Activated CD4-positive, alpha-beta T cell treated with anti-CD3 and anti-CD28 coated beads for 48 hours (primary cell): ENCODE measurements at regions not wholly inside any gene's neighbourhood (a gene's known extent, or its start where the extent isn't known, plus 50 kb on each side); places are given as distances from the start of the nearest gene placed in this dataset.

Source experiments
- DNase-seq: peaks from one replicate; pipeline ENCODE4 v3.0.0-alpha.2; 2020

DNA sequence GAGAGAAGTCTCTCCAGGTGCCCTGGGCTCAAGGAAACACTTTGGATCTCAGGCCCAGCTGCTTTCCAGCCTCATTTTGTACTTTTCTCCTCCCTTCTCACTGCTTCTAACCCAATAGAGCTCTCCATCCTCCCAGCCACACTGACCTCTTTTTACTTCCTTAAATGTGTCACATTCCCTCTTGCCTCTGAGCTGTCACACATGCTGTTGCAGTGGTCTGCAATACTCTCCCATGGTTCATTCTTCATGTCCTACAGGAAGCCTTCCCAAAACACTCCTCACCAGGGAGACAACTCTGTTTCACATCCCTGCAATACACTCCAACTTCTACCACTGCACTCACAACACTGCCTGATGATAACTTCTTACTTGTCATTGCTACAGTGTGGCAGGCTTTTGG lies 242.1 kb upstream of the DYNLRB2 start:
- no peak for DNase-seq

DNA sequence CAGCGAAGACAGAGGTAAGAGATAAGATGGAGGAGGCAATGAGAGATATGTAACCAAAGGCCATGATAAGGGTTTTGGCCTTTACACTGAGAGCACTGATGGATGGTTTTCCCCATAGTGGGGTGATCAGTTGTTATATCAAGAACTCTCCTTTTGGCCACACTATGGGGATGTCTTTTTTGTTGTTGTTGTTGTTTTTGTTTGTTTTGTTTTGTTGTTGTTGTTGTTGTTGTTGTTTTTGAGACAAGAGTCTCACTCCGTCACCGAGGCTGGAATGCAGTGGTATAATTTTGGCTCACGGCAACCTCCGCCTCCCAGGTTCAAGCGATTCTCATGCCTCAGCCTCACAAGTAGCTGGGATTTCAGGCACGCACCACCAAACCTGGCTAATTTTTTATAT lies 244.8 kb upstream of the DYNLRB2 start:
- DNase-seq: no peak

DNA sequence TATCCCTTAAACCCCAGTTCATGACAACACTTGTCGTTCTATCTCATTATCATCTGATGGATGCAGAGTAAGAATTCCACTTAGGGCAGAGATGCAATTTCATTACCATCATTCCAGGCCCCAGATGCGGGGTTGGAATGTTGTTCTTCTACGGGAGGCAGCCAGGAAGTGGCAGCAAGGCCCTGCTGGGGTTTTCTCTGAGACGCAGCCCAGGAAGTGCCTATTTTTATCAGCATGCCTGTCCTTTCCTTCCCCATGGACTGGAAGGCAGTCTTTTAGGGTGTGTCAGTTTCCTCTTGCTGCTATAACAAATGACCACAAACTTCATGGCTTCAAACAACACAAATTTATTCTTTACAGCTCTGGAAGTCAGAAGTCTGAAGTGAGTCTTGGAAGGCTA lies 246.6 kb upstream of the DYNLRB2 start:
- no peak for DNase-seq

DNA sequence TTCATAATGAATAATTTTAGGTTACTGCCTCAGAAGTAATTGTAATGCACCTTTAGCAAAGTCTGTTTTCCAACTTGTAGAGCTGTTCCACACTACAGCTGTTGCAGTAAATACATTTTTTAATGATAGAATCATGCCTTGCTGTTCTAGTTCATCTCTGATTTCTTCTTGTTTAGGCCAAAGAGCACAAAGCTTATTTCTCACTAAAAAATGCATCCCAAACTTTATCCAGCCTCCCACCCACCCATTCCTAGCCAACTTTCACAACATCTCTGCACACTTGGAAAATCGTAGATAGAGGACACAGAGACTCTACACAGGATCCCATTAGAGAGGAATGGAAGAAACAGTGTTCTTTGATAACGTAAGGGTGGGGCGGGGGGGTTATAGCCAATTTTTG lies 252.2 kb upstream of the DYNLRB2 start:
- no peak for DNase-seq

GRCh38 chr16:80287674-80288073 lies 253.1 kb upstream of the DYNLRB2 start:
- no peak for DNase-seq

DNA sequence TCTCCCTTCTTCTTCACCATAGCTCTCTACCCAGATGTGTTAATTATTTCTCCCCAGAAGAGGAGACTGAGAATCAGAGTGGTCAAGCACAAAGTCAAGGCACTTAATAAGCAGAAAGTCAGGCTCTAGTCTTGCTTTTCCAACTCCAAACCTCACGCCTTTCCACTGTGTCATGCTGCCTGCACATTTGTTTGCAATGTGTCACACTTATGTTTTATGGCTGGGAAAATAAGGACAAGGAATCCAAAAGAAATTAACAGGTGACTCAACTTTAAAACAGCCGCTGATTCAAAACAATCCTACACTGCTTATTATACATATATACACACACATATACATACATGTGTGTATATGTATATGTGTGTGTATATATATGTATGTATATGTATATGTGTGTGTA lies 255.7 kb upstream of the DYNLRB2 start:
- no peak for DNase-seq

GRCh38 chr16:80283466-80284392 lies 257.1 kb upstream of the DYNLRB2 start:
- no peak for DNase-seq

DNA sequence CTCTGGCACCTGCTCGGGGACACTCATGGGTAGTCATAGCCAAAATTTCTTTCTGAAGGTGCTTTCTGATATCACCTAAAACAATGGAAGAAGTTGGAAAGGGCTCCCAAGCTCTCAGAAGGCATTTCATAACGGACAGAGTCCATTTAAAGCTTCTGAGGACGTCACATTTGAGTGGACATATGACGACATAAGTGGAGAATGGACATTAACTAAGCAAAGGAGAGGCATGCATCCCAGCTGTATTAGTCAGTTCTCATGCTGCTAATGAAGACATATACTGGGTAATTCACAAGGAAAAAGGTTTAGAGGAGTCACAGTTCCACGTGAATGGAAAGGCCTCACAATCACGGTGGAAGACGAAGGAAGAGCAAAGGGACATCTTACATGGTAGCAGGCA lies 260.2 kb upstream of the DYNLRB2 start:
- no peak for DNase-seq

GRCh38 chr16:80279656-80280055 lies 261.1 kb upstream of the DYNLRB2 start:
- no peak for DNase-seq

DNA sequence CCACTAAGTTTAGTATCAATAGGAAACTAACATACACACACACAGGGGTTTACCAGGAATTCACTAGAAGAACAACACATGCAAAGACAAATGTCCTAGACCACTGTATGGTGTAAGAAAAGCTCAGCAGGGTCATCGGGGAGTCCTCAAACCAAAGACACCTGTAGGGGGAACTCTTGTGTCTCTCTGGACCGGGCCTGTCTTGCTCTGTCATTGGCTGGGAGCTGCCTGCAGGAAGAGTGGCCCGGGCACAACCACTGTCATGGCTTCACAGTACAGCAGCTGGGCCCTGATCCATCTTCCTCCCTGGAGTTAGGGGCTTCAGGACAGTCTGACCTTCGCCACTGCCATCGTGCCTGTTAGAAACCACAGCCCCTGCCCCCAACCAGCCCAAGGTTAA lies 263.6 kb upstream of the DYNLRB2 start:
- DNase-seq: no peak

GRCh38 chr16:80274576-80275191 lies 266.1 kb upstream of the DYNLRB2 start:
- no peak for DNase-seq

GRCh38 chr16:80273635-80274538 lies 266.9 kb upstream of the DYNLRB2 start:
- peak; percentile 7 for DNase-seq

GRCh38 chr16:80265624-80266306 lies 275.0 kb upstream of the DYNLRB2 start:
- no peak for DNase-seq

- no peak for DNase-seq
Measured at GRCh38 chr16:80263848-80264694, 276.7 kb upstream of the DYNLRB2 start.

- no peak for DNase-seq
Measured at GRCh38 chr16:80263181-80263823, 277.5 kb upstream of the DYNLRB2 start.

DNA sequence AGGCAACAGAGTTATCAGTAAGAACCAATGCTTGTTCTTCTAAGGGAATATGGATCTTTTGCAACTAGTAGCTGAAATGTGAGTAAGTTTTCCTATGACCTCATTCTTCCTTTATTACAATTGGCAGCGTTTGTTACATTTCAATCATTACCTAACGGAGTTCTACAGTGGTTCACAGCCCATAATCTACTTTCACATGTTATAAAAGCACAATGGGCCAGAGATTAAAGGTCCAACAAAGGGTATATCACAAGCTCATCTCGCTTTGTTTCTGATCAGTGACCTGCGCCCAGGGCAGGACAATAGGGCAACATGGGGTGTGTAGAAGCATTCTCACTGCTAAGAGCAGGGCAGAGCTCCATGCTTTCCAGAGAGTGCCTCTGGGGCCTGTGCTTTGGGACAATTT lies 279.9 kb upstream of the DYNLRB2 start:
- DNase-seq: no peak

DNA sequence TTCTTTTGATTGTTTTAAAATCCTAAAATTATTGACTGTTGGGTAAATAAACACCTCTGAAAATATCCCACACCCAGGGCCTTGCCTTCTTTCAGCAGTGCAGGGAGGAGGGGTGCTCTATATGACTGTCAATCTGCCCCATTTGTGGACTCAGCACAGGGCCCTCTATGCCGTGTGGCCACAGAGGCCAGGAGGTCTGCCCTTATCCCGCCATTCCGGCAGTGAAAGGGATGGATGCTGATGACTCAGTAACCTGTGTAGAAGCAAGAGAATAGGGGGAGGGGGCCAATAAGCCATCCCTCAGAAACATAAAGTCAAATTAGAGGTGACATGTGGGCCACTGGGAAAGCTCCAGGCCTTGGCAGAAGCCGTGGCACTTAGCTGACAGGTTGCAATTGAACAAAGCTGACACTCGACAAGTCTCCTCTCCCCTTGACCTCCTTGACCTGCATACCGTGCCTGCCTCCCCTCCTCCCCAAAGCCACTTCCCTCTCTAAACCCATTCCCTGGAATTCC lies 281.4 kb upstream of the DYNLRB2 start:
- DNase-seq: no peak

DNA sequence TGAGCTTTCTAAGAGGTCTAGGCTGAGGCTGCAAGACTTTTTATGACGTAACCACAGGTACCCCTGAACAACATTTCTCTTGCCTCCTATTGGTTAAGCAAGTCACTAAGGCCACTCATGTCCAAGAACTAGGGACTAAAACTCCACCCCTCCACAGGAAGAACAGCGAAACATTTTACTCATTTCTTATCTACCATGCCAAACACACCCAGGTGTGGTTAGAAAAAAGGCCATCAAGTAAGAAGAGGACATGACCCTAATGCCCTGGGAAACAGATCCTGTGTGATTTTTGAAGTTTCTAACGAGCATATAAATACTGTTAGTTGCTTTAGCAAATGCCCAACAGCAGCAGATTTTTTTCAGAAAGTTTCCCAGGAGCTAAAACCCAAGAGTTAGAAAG lies 282.4 kb upstream of the DYNLRB2 start:
- no peak for DNase-seq

DNA sequence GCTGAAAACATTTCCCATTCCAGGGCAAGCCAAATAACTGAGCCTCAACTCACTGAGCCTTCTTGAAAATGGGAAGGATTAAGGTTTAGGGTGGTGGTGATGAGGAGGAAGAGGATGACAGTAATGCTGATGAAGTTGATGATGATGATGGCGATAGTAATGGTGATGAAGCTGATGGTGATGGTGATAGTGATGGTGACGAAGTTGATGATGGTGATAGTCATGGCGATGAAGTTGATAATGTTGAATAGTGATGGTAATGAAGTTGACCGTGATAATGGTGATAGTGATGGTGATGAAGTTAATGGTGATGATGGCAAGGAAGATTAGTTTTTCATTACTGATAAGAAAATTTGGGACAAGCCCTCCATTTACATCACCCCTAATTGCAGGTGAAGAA lies 285.8 kb upstream of the DYNLRB2 start:
- no peak for DNase-seq

GRCh38 chr16:80253741-80254140 lies 287.1 kb upstream of the DYNLRB2 start:
- no peak for DNase-seq

GRCh38 chr16:80250381-80250780 lies 290.4 kb upstream of the DYNLRB2 start:
- no peak for DNase-seq
